ENCODE measurements at regions not wholly inside any gene's neighbourhood (a gene's known extent, or its start where the extent isn't known, plus 50 kb on each side); places are given as distances from the start of the nearest gene placed in this dataset.

GRCh38 chr12:131274061-131274460, 320.4 kb downstream of the ADGRD1 start:
- TF ChIP-seq MAX (IDR thresholded peaks at IDR 0.05; ENCODE audit: low read depth, low read length) (no peak), CTCF (IDR thresholded peaks at IDR 0.05; ENCODE audit: low read depth, low read length) (no peak)

Data from NB4 (cell line).